ENCODE measurements at regions not wholly inside any gene's neighbourhood (a gene's known extent, or its start where the extent isn't known, plus 50 kb on each side); places are given as distances from the start of the nearest gene placed in this dataset.
A peak's percentile ranks its signal among the peaks of the same experiment; 100 is the strongest.

- TF ChIP-seq MYC (IDR thresholded peaks at IDR 0.05; ENCODE audit: low read depth, low read length) (no peak), POLR2A (IDR thresholded peaks at IDR 0.05; ENCODE audit: extremely low read depth, insufficient read length) (no peak)
- TF ChIP-seq, protein P1, sequence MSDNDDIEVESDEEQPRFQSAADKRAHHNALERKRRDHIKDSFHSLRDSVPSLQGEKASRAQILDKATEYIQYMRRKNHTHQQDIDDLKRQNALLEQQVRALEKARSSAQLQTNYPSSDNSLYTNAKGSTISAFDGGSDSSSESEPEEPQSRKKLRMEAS (IDR thresholded peaks at IDR 0.05; ENCODE audit: low read depth, low read length), result no peak
- TF ChIP-seq, protein P2, sequence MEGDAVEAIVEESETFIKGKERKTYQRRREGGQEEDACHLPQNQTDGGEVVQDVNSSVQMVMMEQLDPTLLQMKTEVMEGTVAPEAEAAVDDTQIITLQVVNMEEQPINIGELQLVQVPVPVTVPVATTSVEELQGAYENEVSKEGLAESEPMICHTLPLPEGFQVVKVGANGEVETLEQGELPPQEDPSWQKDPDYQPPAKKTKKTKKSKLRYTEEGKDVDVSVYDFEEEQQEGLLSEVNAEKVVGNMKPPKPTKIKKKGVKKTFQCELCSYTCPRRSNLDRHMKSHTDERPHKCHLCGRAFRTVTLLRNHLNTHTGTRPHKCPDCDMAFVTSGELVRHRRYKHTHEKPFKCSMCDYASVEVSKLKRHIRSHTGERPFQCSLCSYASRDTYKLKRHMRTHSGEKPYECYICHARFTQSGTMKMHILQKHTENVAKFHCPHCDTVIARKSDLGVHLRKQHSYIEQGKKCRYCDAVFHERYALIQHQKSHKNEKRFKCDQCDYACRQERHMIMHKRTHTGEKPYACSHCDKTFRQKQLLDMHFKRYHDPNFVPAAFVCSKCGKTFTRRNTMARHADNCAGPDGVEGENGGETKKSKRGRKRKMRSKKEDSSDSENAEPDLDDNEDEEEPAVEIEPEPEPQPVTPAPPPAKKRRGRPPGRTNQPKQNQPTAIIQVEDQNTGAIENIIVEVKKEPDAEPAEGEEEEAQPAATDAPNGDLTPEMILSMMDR (IDR thresholded peaks at IDR 0.05; ENCODE audit: low read depth, low read length), result no peak
- no peak overlapping the region for H3K4me3 ChIP-seq (ENCODE audit: low read depth, low read length)
- no peak for DNase-seq (ENCODE audit: low read depth)
These were observed 277.1 kb upstream of the DIAPH2 start for GRCh38 chrX:96407501-96407900.

- no peak for TF ChIP-seq MYC (IDR thresholded peaks at IDR 0.05; ENCODE audit: low read depth, low read length)
- TF ChIP-seq, protein P2 (IDR thresholded peaks at IDR 0.05; ENCODE audit: low read depth, low read length), result no peak
- TF ChIP-seq, protein P1 (IDR thresholded peaks at IDR 0.05; ENCODE audit: low read depth, low read length), result no peak
- no peak for TF ChIP-seq POLR2A (IDR thresholded peaks at IDR 0.05; ENCODE audit: extremely low read depth, insufficient read length)
- no peak for DNase-seq (ENCODE audit: low read depth)
- H3K4me3 ChIP-seq (ENCODE audit: low read depth, low read length), result no peak overlapping the region
These were observed 276.7 kb upstream of the DIAPH2 start for GRCh38 chrX:96407981-96408380.

DNA sequence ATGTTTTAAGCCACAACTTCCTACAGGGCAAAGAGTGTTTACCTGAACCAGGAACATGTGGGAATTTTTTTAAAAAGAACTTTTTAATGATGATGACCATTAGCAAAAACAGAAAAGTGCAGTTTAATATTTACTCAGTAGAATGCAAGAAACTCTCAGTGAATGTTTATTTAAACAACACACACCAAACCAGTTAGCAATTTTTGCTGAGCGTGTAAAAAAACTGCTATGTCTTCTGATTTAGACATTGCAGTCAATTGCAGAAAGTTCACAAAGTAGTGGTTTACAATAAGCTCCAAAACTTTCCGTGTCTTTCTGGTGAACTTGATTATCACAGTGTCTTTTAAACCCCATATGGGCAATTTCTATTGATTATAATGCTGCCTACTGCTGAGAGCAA lies 273.7 kb upstream of the DIAPH2 start:
- TF ChIP-seq, protein P1 (IDR thresholded peaks at IDR 0.05; ENCODE audit: low read depth, low read length), result no peak
- TF ChIP-seq, protein P2 (IDR thresholded peaks at IDR 0.05; ENCODE audit: low read depth, low read length), result no peak
- TF ChIP-seq MYC (IDR thresholded peaks at IDR 0.05; ENCODE audit: low read depth, low read length), result no peak
- no peak for TF ChIP-seq POLR2A (IDR thresholded peaks at IDR 0.05; ENCODE audit: extremely low read depth, insufficient read length)
- no peak for DNase-seq (ENCODE audit: low read depth)

DNA sequence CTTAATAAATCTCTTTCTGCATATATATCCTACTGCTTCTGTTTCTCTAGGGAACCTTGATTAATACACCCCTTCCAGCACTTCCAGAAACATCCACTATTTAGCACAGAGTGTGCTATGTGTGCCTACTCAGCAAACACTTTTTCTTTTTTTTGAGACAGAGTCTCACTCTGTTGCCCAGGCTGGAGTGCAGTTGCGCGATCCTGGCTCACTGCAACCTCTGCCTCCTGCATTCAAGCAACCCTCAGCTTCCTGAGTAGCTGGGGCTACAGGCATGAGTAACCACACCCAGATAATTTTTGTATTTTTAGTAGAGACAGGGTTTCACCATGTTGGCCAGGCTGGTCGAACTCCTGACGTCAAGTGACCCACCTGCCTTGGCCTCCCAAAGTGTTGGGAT lies 266.9 kb upstream of the DIAPH2 start:
- TF ChIP-seq, protein P1 (IDR thresholded peaks at IDR 0.05; ENCODE audit: low read depth, low read length), result no peak
- TF ChIP-seq POLR2A (IDR thresholded peaks at IDR 0.05; ENCODE audit: extremely low read depth, insufficient read length) (no peak), MYC (IDR thresholded peaks at IDR 0.05; ENCODE audit: low read depth, low read length) (no peak)
- TF ChIP-seq, protein P2 (IDR thresholded peaks at IDR 0.05; ENCODE audit: low read depth, low read length), result no peak
- DNase-seq (ENCODE audit: low read depth), result no peak
- H3K4me3 ChIP-seq (ENCODE audit: low read depth, low read length), result no peak overlapping the region

More for the DNA sequence above, 273.7 kb upstream of the DIAPH2 start:
- H3K4me3 ChIP-seq (ENCODE audit: low read depth, low read length), result no peak overlapping the region

GRCh38 chrX:96424007-96424406 lies 260.6 kb upstream of the DIAPH2 start:
- H3K4me3 ChIP-seq (ENCODE audit: low read depth, low read length), result no peak overlapping the region
- DNase-seq (ENCODE audit: low read depth), result peak; percentile 74
- TF ChIP-seq, protein P2 (IDR thresholded peaks at IDR 0.05; ENCODE audit: low read depth, low read length), result no peak
- TF ChIP-seq, protein P1 (IDR thresholded peaks at IDR 0.05; ENCODE audit: low read depth, low read length), result no peak

DNA sequence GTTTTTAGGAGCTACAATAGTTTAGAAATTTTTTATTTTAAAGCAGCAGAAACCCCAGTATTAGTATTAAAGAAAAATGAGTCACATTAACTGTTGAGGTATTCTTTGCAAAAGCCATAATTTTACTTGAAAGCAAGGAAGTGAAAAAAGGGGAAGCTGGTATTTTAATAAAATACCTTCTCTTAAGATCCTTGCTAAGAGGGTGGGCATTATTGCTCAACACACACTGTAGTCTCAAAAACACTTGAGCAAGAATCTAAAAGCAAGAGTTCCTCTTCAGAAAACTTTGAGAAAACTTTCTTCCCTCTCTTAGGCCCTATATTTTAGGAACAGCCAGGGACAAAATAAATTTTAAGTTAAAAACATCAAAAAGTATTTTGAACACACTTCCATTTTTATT lies 259.4 kb upstream of the DIAPH2 start:
- TF ChIP-seq, protein P1 (IDR thresholded peaks at IDR 0.05; ENCODE audit: low read depth, low read length), result no peak
- no peak for TF ChIP-seq MYC (IDR thresholded peaks at IDR 0.05; ENCODE audit: low read depth, low read length)
- no peak for TF ChIP-seq POLR2A (IDR thresholded peaks at IDR 0.05; ENCODE audit: extremely low read depth, insufficient read length)
- H3K4me3 ChIP-seq (ENCODE audit: low read depth, low read length), result no peak overlapping the region
- peak; percentile 92 for DNase-seq (ENCODE audit: low read depth)
